LNCAP (cell line): ENCODE measurements at regions not wholly inside any gene's neighbourhood (a gene's known extent, or its start where the extent isn't known, plus 50 kb on each side); places are given as distances from the start of the nearest gene placed in this dataset.

ENCODE experiments used
- CTCF ChIP-seq: fragments of 450-650 bp; IDR thresholded peaks from 2 replicates; pipeline ENCODE4 v1.5.1; 2017; ENCODE audit warnings: mild to moderate bottlenecking

GRCh38 chr6:79818471-79818870, 128.9 kb downstream of the ELOVL4 start:
- no peak for TF ChIP-seq CTCF

GRCh38 chr6:79814940-79815339, 132.4 kb downstream of the ELOVL4 start:
- TF ChIP-seq CTCF: no peak

GRCh38 chr6:79813854-79814709, 133.3 kb downstream of the ELOVL4 start:
- peak; percentile 82 for TF ChIP-seq CTCF

GRCh38 chr6:79813143-79813850, 134.1 kb downstream of the ELOVL4 start:
- no peak for TF ChIP-seq CTCF

- no peak for TF ChIP-seq CTCF
These were observed 135.2 kb downstream of the ELOVL4 start for GRCh38 chr6:79812195-79812594.

- no peak for TF ChIP-seq CTCF
These were observed 136.5 kb downstream of the ELOVL4 start for GRCh38 chr6:79810871-79811270.

- no peak for TF ChIP-seq CTCF
These were observed 137.1 kb downstream of the ELOVL4 start for GRCh38 chr6:79810185-79810705.
